Neural progenitor cell (in vitro differentiated cells): ENCODE measurements at regions not wholly inside any gene's neighbourhood (a gene's known extent, or its start where the extent isn't known, plus 50 kb on each side); places are given as distances from the start of the nearest gene placed in this dataset.
A peak's percentile ranks its signal among the peaks of the same experiment; 100 is the strongest.
"Not testable (repeated sequence)": the region's sequence is repeated elsewhere in the genome, so short reads cannot be mapped to it uniquely, and the experiment has no call there.

Experiments used
- DNase-seq: peaks from one replicate; pipeline ENCODE4 v3.0.0-alpha.2; 2016; ENCODE audit warnings: low spot score
- H2AFZ ChIP-seq: fragments of 200-600 bp; sonication (generic); replicated peaks from 2 replicates; pipeline ENCODE4 v1.6.1; 2016; ENCODE audit warnings: antibody characterized with exemption
- H3F3A ChIP-seq: fragments of 200-600 bp; sonication (generic); 2 replicates; pipeline ENCODE4 v1.6.1; 2016; ENCODE audit warnings: antibody characterized with exemption, low read depth
- H3K27ac ChIP-seq: fragments of 200-600 bp; sonication (generic); 2 replicates; pipeline ENCODE4 v1.5.1; 2016; ENCODE audit warnings: mild to moderate bottlenecking
- H3K27me3 ChIP-seq: fragments of 200-600 bp; sonication (generic); 2 replicates; pipeline ENCODE4 v1.6.1; 2016; ENCODE audit warnings: mild to moderate bottlenecking, moderate library complexity
- H3K36me3 ChIP-seq: fragments of 200-600 bp; sonication (generic); 2 replicates; pipeline ENCODE4 v1.5.1; 2016
- H3K4me1 ChIP-seq: fragments of 200-600 bp; sonication (generic); 2 replicates; pipeline ENCODE4 v1.6.1; 2016; ENCODE audit warnings: mixed run types
- H3K4me2 ChIP-seq: fragments of 200-600 bp; sonication (generic); 2 replicates; pipeline ENCODE4 v1.6.1; 2016
- H3K4me3 ChIP-seq: fragments of 200-600 bp; sonication (generic); 2 replicates; pipeline ENCODE4 v1.5.1; 2016
- H3K79me2 ChIP-seq: fragments of 200-600 bp; sonication (generic); 2 replicates; pipeline ENCODE4 v1.6.1; 2016; ENCODE audit warnings: low read depth
- H3K9ac ChIP-seq: fragments of 200-600 bp; sonication (generic); 2 replicates; pipeline ENCODE4 v1.6.1; 2016
- H3K9me3 ChIP-seq: fragments of 200-600 bp; sonication (generic); 2 replicates; pipeline ENCODE4 v1.5.1; 2016; ENCODE audit warnings: low read depth
- H4K20me1 ChIP-seq: fragments of 200-600 bp; sonication (generic); 2 replicates; pipeline ENCODE4 v1.6.1; 2016; ENCODE audit warnings: low read depth
- H3K27ac Mint-ChIP-seq: 3 replicates; pipeline ENCODE4 v1.8.0; 2021; ENCODE audit warnings: mixed read lengths
- H3K27me3 Mint-ChIP-seq: 2 replicates; pipeline ENCODE4 v1.8.0; 2022; ENCODE audit warnings: low read depth, mild to moderate bottlenecking, inconsistent platforms, moderate library complexity, mixed read lengths; ENCODE audit not compliant: insufficient read depth
- H3K36me3 Mint-ChIP-seq: 3 replicates; pipeline ENCODE4 v1.8.0; 2021; ENCODE audit warnings: mixed read lengths
- H3K4me1 Mint-ChIP-seq: 3 replicates; pipeline ENCODE4 v1.8.0; 2021; ENCODE audit warnings: mixed read lengths
- H3K4me3 Mint-ChIP-seq: 3 replicates; pipeline ENCODE4 v1.8.0; 2021; ENCODE audit warnings: mild to moderate bottlenecking, moderate library complexity, mixed read lengths
- H3K9me3 Mint-ChIP-seq: 3 replicates; pipeline ENCODE4 v1.8.0; 2020; ENCODE audit warnings: mixed read lengths
- CTCF ChIP-seq: fragments of 200-600 bp; sonication (generic); IDR thresholded peaks from 2 replicates; pipeline ENCODE4 v1.5.1; 2017; ENCODE audit warnings: antibody characterized with exemption, mild to moderate bottlenecking
- EZH2 ChIP-seq: fragments of 200-600 bp; sonication (generic); IDR thresholded peaks from 2 replicates; pipeline ENCODE4 v1.6.1; 2017; ENCODE audit warnings: antibody characterized with exemption, mild to moderate bottlenecking, moderate library complexity
- EZH2phosphoT487 ChIP-seq: fragments of 200-600 bp; sonication (generic); IDR thresholded peaks from 2 replicates; pipeline ENCODE4 v1.6.1; 2017; ENCODE audit warnings: antibody characterized with exemption

GRCh38 chr5:92659246-92659645 lies 921.8 kb downstream of the NR2F1-AS1 start:
- no peak for DNase-seq
- Histone ChIP-seq H3K4me1 (peaks cover 16% of the 10 kb centered on the region), H3K4me3 (no peak overlapping the region), H2AFZ (peak overlapping the region; percentile 69), H3K9me3 (no peaks in the 10 kb centered on the region), H4K20me1 (no peaks in the 10 kb centered on the region), H3K79me2 (no peaks in the 10 kb centered on the region), H3K36me3 (no peaks in the 10 kb centered on the region), H3K27ac (no peak overlapping the region), H3K27me3 (no peaks in the 10 kb centered on the region), H3K4me2 (no peak overlapping the region), H3F3A (no peaks in the 10 kb centered on the region), H3K9ac (no peak overlapping the region)
- Mint-ChIP-seq H3K36me3 (peaks cover 2% of the 10 kb centered on the region), H3K27me3 (no peaks in the 10 kb centered on the region), H3K4me1 (peaks cover 15% of the 10 kb centered on the region), H3K4me3 (no peak overlapping the region), H3K9me3 (peaks cover 3% of the 10 kb centered on the region), H3K27ac (no peak overlapping the region)
- TF ChIP-seq EZH2: no peak
- no peak for TF ChIP-seq EZH2phosphoT487
- TF ChIP-seq CTCF: no peak

DNA sequence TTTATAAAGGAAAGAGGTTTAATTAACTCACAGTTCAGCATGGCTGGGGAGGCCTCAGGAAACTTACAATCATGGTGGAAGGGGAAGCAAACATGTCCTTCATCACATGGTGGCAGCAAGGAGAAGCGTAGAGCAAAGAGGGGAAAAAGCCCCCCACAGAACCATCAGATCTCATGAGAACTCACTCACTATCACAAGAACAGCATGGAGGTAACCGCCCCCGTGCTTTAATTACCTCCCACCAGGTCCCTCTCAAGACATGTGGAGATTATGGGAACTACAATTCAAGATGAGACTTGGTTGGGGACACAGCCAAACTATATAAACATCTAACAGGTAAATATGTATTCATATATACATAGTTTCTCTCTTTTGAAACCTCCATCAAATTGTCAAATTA lies 926.4 kb downstream of the NR2F1-AS1 start:
- H3K27ac ChIP-seq, H3K4me2 ChIP-seq, H3K9me3 Mint-ChIP-seq, H3K27me3 Mint-ChIP-seq, H3K79me2 ChIP-seq, H3K27ac Mint-ChIP-seq, H3K4me3 ChIP-seq, H2AFZ ChIP-seq, DNase-seq, H3K4me3 Mint-ChIP-seq, H3K4me1 ChIP-seq, H3K9me3 ChIP-seq, H3F3A ChIP-seq, H3K36me3 Mint-ChIP-seq, H3K27me3 ChIP-seq, H3K4me1 Mint-ChIP-seq, H3K36me3 ChIP-seq, H3K9ac ChIP-seq, H4K20me1 ChIP-seq: not testable (repeated sequence)
- peak; percentile 12 for TF ChIP-seq CTCF

DNA sequence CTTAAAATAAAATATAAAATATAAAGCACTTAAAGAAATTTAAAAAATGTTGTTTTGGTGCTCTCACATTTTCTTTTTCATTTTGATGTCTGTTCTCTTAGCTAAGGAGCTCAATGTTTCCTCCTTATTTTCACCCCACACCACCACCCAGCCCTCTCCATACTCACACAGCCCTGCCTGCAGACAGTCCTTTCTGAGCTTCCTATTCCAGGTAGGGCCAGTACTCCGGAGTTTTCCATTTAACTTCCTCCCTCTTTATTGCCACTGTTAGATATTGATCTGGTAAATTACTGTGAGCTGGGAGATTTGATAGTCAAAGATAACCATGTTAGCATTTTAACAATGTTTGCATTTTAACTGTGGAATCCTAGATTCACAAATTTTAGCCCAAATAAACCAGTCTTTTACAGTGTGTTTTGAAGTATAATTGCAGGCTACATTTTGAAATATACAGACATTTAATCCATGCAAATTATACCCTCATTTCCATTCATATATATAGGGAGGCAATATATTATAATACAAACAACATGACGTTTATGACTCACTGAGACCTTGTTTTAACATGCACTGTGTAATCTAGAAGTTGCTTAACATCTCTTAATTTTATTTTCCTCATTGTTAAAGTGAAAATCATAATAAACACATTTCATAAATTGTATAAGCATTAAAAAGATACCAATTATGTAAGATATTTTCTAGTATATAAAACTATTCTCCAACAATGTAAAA lies 927.1 kb downstream of the NR2F1-AS1 start:
- H3K4me1 ChIP-seq: no peaks in the 10 kb centered on the region
- H3K27me3 ChIP-seq: no peaks in the 10 kb centered on the region
- H3K4me3 Mint-ChIP-seq: no peak overlapping the region
- H3K36me3 ChIP-seq: no peaks in the 10 kb centered on the region
- no peak overlapping the region for H2AFZ ChIP-seq
- H3K9ac ChIP-seq: no peak overlapping the region
- no peaks in the 10 kb centered on the region for H4K20me1 ChIP-seq
- no peak overlapping the region for H3K4me3 ChIP-seq
- H3K9me3 Mint-ChIP-seq: peaks cover 8% of the 10 kb centered on the region
- no peaks in the 10 kb centered on the region for H3K79me2 ChIP-seq
- no peak overlapping the region for H3K27ac Mint-ChIP-seq
- H3K27me3 Mint-ChIP-seq: peaks cover 2% of the 10 kb centered on the region
- no peak overlapping the region for H3K27ac ChIP-seq
- H3K36me3 Mint-ChIP-seq: peaks cover 4% of the 10 kb centered on the region
- H3K4me1 Mint-ChIP-seq: peaks cover under 1% of the 10 kb centered on the region
- no peak for DNase-seq
- H3K9me3 ChIP-seq: no peaks in the 10 kb centered on the region
- no peak overlapping the region for H3K4me2 ChIP-seq
- H3F3A ChIP-seq: no peaks in the 10 kb centered on the region
- TF ChIP-seq EZH2: no peak
- TF ChIP-seq EZH2phosphoT487: no peak
- no peak for TF ChIP-seq CTCF
